Activated naive CD4-positive, alpha-beta T cell treated with anti-CD3 and anti-CD28 coated beads for 36 hours (primary cell): ENCODE measurements at regions not wholly inside any gene's neighbourhood (a gene's known extent, or its start where the extent isn't known, plus 50 kb on each side); places are given as distances from the start of the nearest gene placed in this dataset.
"Not testable (repeated sequence)": the region's sequence is repeated elsewhere in the genome, so short reads cannot be mapped to it uniquely, and the experiment has no call there.

ENCODE experiments used
- CTCF ChIA-PET: fragments of 350-600 bp; sonication (Branson Sonifier 250); formaldehyde crosslinking; loops from one replicate; lab custom pipeline; 2021; ENCODE audit warnings: antibody characterized with exemption; lab: Charles Lee
- DNase-seq: peaks from one replicate; pipeline ENCODE4 v3.0.0-alpha.2; 2020
- H3K27ac Mint-ChIP-seq: one replicate; pipeline ENCODE4 v1.8.0; 2021; ENCODE audit warnings: mild to moderate bottlenecking, mixed read lengths
- H3K27me3 Mint-ChIP-seq: one replicate; pipeline ENCODE4 v1.8.0; 2021; ENCODE audit warnings: low read depth, mixed read lengths
- H3K36me3 Mint-ChIP-seq: one replicate; pipeline ENCODE4 v1.8.0; 2021; ENCODE audit warnings: low read depth, mixed read lengths
- H3K4me1 Mint-ChIP-seq: one replicate; pipeline ENCODE4 v1.8.0; 2021; ENCODE audit warnings: low read depth, mixed read lengths
- H3K4me3 Mint-ChIP-seq: one replicate; pipeline ENCODE4 v1.8.0; 2021; ENCODE audit warnings: mild to moderate bottlenecking, moderate library complexity, mixed read lengths
- H3K9me3 Mint-ChIP-seq: one replicate; pipeline ENCODE4 v1.8.0; 2021; ENCODE audit warnings: mixed read lengths
- intact Hi-C: fragments of 100-400 bp; cut with micrococcal nuclease; formaldehyde crosslinking; loops from one replicate; pipeline ENCODE4 v1.15.1; 2023

DNA sequence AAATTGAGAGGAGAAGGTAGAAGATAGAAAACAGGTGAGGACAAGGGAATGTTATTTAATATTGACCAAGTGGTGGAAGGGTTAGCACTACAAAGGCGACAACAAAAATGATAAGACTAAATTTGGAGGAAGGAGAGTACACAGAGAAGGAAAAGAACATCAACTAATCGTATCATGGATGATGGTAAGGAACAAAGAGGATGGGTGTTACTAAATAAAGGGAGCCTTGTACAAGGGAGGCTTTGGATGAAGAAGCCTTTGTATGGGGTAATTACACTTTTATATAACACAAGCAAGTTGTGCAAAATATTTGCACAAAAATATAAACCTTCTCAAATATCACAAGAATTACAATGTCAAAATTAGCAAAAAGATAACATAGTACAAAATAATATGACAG lies 125.7 kb downstream of the ZNF608 start:
- CTCF ChIA-PET = no interaction called here
- peaks cover 12% of the 10 kb centered on the region for H3K27me3 Mint-ChIP-seq

DNA sequence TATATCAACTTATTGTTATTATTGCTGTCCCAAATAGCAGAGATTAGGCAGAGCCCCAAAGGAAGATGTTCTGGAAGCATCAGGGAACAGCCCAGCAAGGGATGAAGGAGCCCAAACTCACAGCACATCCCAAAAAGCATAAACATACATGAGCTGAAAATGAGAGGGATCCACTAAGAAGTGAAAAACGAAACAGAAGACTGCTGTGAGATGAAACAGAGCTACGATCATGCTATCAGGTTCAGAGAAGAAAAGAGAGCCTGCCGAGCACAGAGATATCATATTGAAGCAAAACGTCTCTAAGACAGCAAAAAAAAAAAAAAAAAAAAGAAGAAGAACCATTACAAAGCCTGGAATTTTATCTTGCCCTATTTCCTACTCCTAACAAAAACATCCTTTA lies 127.3 kb downstream of the ZNF608 start:
- H3K36me3 Mint-ChIP-seq = no peaks in the 10 kb centered on the region
- no peak for DNase-seq
- H3K27ac Mint-ChIP-seq = no peak overlapping the region
- intact Hi-C loops = no loop called here
- H3K4me1 Mint-ChIP-seq = no peaks in the 10 kb centered on the region
- H3K27me3 Mint-ChIP-seq = peaks cover 8% of the 10 kb centered on the region
- H3K4me3 Mint-ChIP-seq = no peak overlapping the region
- H3K9me3 Mint-ChIP-seq = no peaks in the 10 kb centered on the region
- CTCF ChIA-PET = no interaction called here

More for the DNA sequence above, 125.7 kb downstream of the ZNF608 start:
- Mint-ChIP-seq H3K4me1 (no peaks in the 10 kb centered on the region), H3K36me3 (no peaks in the 10 kb centered on the region), H3K9me3 (no peaks in the 10 kb centered on the region), H3K27ac (no peak overlapping the region), H3K4me3 (no peak overlapping the region)
- intact Hi-C loops = no loop called here
- no peak for DNase-seq

DNA sequence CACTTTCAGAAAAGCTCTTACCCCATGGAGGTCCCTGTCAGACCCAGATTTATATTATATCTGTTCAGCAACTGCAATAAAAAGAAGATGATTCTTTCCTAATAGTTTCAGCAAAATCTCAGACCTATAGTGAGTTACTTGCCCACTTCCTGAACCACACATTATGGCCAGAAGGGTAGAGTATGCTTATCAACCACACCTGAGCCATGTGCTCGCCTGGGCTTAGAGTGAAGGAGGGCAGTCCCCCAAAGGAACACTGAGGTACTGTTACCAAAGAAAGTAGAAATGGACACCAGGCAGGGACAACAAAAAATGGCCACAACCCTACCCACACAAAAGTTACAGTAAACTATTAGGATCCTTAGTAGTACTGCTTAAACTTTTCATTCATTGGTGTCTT lies 128.7 kb downstream of the ZNF608 start:
- no peak for DNase-seq
- Mint-ChIP-seq H3K36me3 (no peaks in the 10 kb centered on the region), H3K9me3 (no peaks in the 10 kb centered on the region), H3K27me3 (peaks cover 8% of the 10 kb centered on the region), H3K4me3 (no peak overlapping the region), H3K27ac (no peak overlapping the region), H3K4me1 (no peaks in the 10 kb centered on the region)
- CTCF ChIA-PET = no interaction called here
- intact Hi-C loops = no loop called here

DNA sequence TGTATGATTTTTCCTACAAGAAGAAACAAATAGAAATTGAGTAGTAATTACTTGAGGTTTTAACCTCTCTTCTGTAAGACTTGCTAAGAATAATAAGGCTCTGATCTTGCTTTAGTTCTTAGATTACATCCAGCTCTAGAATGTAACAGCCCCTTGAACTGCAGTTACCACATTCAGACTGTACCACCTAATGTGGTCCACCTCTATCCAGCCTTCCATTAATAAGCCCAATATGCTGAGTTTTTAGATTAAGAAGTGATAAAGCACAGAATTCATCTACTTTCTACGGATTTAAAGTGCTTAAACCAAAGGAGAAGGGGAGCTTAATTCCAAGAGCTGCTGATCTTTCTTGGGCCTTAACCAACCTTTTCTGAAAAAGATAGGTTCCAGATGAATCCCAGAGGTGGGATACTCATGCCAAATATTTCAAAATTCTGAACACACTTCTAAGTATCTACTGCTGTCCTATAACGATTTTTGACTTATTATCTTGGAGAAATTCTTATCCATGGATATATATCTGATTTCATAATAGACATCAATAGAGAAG lies 131.5 kb downstream of the ZNF608 start:
- H3K27me3 Mint-ChIP-seq = peaks cover 8% of the 10 kb centered on the region
- no peak overlapping the region for H3K4me3 Mint-ChIP-seq
- H3K27ac Mint-ChIP-seq = no peak overlapping the region
- H3K9me3 Mint-ChIP-seq = no peaks in the 10 kb centered on the region
- intact Hi-C loops = no loop called here
- no peaks in the 10 kb centered on the region for H3K36me3 Mint-ChIP-seq
- CTCF ChIA-PET = no interaction called here
- no peaks in the 10 kb centered on the region for H3K4me1 Mint-ChIP-seq
- no peak for DNase-seq

DNA sequence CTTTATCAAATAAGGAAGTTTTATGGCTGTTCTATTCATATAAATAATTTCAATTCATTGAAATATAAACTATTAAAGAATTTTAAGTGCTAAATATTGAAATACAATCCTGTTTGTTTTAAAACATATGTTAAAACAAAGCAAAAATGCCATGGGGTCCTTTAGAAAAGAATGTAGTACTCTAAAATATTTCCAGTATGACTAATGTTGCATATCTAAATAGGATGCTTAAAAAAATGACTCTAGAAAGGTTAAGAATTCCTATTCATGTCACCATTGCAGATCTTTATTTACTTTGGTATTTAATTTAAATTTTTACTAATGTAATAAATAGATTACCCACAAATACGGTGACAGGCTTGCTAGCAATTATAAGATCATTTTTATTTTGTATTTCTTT lies 132.3 kb downstream of the ZNF608 start:
- Mint-ChIP-seq H3K27ac (no peak overlapping the region), H3K36me3 (no peaks in the 10 kb centered on the region), H3K4me3 (no peak overlapping the region), H3K27me3 (peaks cover 8% of the 10 kb centered on the region), H3K9me3 (no peaks in the 10 kb centered on the region), H3K4me1 (no peaks in the 10 kb centered on the region)
- CTCF ChIA-PET = no interaction called here
- intact Hi-C loops = no loop called here
- no peak for DNase-seq

DNA sequence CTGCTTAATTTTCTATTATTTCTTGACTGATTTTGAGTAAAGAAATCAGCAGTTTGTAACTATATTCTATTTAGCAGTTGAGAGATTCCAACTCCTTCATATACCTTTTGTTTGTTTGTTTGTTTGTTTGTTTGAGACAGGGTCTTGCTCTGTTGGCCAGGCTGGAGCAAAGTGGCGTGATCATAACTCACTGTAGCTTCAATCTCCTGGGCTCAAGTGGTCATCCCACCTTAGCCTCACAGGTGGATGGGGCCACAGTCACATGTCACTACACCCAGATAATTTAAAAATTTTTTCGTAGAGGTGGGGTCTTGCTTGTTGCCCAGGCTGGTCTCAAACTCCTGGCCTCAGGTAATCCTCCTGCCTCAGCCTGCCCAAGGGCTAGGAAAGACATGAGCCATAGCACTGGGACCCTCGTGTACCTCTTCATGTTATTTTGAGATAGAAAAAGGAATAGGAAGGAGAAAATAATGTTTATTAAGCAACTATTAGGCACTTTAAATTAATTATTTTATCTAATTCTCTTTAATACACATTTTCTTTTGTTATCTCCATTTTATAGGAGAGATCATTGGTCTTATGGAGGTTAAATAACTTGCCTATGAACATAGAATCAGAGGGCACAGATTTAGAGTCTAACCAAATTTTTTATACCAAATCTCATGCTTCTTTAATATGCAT lies 133.0 kb downstream of the ZNF608 start:
- Mint-ChIP-seq H3K27ac (no peak overlapping the region), H3K4me1 (no peaks in the 10 kb centered on the region), H3K4me3 (no peak overlapping the region), H3K27me3 (peaks cover 8% of the 10 kb centered on the region), H3K9me3 (no peaks in the 10 kb centered on the region), H3K36me3 (no peaks in the 10 kb centered on the region)
- no peak for DNase-seq
- intact Hi-C loops = no loop called here
- CTCF ChIA-PET = no interaction called here

DNA sequence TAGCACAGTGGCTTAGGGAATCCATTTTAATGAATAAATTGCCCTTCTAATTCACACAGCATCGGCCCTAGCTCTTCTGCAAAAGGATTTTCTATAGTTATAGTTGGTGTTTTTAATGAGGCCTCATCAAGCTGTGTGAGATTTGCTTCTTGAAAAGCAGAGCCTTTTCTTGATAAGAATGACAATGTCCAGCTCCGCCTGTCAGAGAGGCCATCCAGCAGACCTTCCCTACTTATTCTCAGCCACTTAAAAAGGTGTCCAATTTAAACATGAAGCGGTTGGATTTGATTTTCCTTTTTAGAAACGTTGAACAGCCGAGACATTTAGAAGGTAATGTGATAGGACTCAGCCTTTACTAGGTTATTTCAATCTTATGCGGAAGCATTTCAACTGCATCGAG lies 134.4 kb downstream of the ZNF608 start:
- intact Hi-C loops = no loop called here
- CTCF ChIA-PET = interaction anchor here (0.5 kb wide), 1 partner anchor 139 kb away, joined by 3 read pairs; no protein-coding TSS in a partner anchor
- Mint-ChIP-seq H3K36me3 (no peaks in the 10 kb centered on the region), H3K4me3 (no peak overlapping the region), H3K27ac (no peak overlapping the region), H3K9me3 (no peaks in the 10 kb centered on the region), H3K4me1 (no peaks in the 10 kb centered on the region), H3K27me3 (peaks cover 8% of the 10 kb centered on the region)
- no peak for DNase-seq

DNA sequence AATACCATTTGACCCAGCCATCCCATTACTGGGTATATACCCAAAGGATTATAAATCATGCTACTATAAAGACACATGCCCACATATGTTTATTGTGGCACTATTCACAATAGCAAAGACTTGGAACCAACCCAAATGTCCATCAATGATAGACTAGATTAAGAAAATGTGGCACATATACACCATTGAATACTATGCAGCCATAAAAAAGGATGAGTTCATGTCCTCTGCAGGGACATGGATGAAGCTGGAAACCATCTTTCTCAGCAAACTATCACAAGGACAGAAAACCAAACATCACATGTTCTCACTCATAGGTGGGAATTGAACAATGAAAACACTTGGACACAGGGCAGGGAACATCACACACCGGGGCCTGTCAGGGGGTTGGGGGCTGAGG lies 135.2 kb downstream of the ZNF608 start:
- H3K27ac Mint-ChIP-seq, H3K4me3 Mint-ChIP-seq, H3K4me1 Mint-ChIP-seq, H3K27me3 Mint-ChIP-seq, H3K9me3 Mint-ChIP-seq, H3K36me3 Mint-ChIP-seq, intact Hi-C loops, DNase-seq, CTCF ChIA-PET: not testable (repeated sequence)

DNA sequence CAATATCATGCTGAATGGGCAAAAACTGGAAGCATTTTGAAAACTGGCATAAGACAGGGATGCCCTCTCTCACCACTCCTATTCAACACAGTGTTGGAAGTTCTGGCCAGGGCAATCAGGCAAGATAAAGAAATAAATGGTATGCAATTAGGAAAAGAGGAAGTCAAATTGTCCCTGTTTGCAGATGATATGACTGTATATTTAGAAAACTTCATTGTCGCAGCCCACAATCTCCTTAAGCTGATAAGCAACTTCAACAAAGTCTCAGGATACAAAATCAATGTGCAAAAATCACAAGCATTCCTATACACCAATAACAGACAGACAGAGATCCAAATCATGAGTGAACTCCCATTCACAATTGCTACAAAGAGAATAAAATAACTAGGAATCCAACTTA lies 136.8 kb downstream of the ZNF608 start:
- DNase-seq, H3K27ac Mint-ChIP-seq, H3K9me3 Mint-ChIP-seq, H3K36me3 Mint-ChIP-seq, H3K4me1 Mint-ChIP-seq, CTCF ChIA-PET, H3K27me3 Mint-ChIP-seq, H3K4me3 Mint-ChIP-seq, intact Hi-C loops: not testable (repeated sequence)

DNA sequence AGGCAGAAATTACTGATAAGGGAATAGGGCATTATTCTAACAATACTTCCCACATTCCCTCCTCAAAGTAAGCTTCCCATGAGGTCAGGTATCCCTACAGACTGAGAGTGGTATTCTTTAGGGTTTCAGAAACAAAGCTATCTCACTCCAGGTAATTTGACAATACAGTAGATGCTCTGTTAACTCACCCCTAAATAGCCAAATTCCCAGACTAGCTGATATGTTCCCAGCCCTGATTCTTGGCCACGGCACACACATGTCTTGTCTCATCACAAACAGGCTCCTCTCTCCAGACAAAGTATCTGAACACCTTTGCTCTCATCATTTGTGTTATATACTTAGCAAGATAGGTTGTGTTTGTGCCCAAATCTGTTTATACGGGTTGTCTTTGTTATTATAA lies 139.9 kb downstream of the ZNF608 start:
- Mint-ChIP-seq H3K4me3 (no peak overlapping the region), H3K27me3 (peaks cover 7% of the 10 kb centered on the region), H3K36me3 (no peaks in the 10 kb centered on the region), H3K9me3 (no peaks in the 10 kb centered on the region), H3K4me1 (no peaks in the 10 kb centered on the region), H3K27ac (no peak overlapping the region)
- no peak for DNase-seq
- CTCF ChIA-PET = no interaction called here
- intact Hi-C loops = no loop called here

DNA sequence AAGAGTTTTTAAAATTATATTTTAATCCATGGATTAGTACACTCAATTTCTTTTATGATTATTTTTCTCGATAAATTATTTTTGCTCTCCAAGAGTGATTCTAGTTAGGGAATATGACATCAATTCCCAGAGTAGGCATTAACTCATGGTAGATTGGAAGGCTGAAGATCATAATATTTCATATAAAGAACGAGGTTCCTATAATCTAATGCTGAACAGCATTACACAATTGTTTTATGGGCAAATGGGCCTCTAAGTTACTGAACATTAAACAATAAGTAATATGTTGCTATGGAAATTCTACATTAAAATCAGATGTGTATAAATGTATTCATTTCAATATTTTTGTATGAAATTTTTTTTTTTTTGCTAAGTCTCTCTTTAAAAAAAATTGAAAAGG lies 140.3 kb downstream of the ZNF608 start:
- H3K4me1 Mint-ChIP-seq = no peaks in the 10 kb centered on the region
- H3K27ac Mint-ChIP-seq = no peak overlapping the region
- peaks cover 7% of the 10 kb centered on the region for H3K27me3 Mint-ChIP-seq
- H3K9me3 Mint-ChIP-seq = no peaks in the 10 kb centered on the region
- no peak overlapping the region for H3K4me3 Mint-ChIP-seq
- intact Hi-C loops = no loop called here
- no peak for DNase-seq
- CTCF ChIA-PET = no interaction called here
- no peaks in the 10 kb centered on the region for H3K36me3 Mint-ChIP-seq

DNA sequence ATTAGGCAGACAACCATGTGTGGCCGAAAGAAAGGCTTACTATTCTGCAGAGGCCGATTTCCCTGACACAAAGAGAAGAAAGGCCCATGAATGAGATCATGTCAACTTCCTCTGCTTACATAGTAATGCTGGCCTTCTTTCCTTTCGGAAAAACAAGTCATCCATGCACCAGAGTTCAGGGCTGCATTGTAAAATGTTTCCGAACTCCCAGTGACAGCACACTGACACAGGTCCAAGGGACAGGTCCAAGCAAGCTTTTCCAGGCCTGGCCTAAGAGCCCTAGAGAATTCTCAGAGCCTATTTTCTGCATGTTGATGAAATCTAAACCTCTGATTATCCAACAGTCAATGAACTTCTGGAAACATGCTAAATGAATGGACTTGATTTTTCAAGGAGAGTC lies 140.9 kb downstream of the ZNF608 start:
- Mint-ChIP-seq H3K27me3 (peaks cover 7% of the 10 kb centered on the region), H3K4me3 (no peak overlapping the region), H3K36me3 (no peaks in the 10 kb centered on the region), H3K27ac (no peak overlapping the region), H3K4me1 (no peaks in the 10 kb centered on the region), H3K9me3 (no peaks in the 10 kb centered on the region)
- CTCF ChIA-PET = no interaction called here
- DNase-seq = no peak
- intact Hi-C loops = no loop called here

DNA sequence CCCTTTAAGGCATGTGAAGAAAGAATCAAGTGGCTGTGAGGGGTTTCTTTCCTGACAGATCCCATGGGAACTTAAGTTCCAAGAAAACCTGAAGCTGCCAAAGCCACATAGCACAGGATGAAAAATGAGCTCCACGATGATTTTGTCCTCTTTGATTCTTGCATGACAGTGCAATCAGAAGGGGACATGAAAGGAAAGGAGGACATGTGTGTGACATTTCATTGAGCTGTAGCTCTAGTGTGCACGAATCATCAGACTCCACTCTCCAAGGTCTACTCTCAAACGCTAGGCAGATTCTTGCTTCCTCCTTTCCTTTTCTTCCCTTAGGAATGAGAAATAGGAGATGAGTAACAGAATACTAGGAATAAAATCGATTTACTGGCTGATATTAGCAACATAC lies 142.0 kb downstream of the ZNF608 start:
- Mint-ChIP-seq H3K27me3 (peaks cover 9% of the 10 kb centered on the region), H3K36me3 (no peaks in the 10 kb centered on the region), H3K27ac (no peak overlapping the region), H3K9me3 (no peaks in the 10 kb centered on the region), H3K4me3 (no peak overlapping the region), H3K4me1 (no peaks in the 10 kb centered on the region)
- intact Hi-C loops = no loop called here
- no peak for DNase-seq
- CTCF ChIA-PET = no interaction called here
